ENCODE measurements at regions not wholly inside any gene's neighbourhood (a gene's known extent, or its start where the extent isn't known, plus 50 kb on each side); places are given as distances from the start of the nearest gene placed in this dataset.

DNA sequence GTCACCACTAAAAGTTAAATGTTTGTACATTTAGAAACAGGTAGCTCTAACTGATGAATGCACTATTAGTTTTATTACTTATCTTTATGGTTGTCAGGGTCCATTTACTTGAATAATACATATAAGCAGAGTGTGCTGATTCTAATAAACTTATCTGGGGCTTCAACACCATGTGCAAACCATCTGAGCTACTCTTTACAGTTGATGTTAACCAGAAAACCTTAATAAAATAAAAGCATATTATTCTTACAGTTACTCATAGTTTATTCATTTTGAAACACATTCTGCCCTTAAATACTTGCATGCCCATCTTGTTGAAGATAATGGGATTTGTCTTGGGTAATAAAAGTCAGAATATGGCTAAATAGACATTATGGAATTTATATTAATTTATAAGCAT is 1042.2 kb downstream of the EPHA7 start:
- no peak for DNase-seq
- POLR2A ChIA-PET: no interaction called here
- Mint-ChIP-seq H3K4me1 (no peaks in the 10 kb centered on the region), H3K27me3 (no peaks in the 10 kb centered on the region), H3K27ac (no peak overlapping the region), H3K4me3 (no peak overlapping the region), H3K36me3 (no peaks in the 10 kb centered on the region), H3K9me3 (peaks cover 0 to 6% (median 4%) of the 10 kb centered on the region in 9 donors)
- no peak for ATAC-seq

DNA sequence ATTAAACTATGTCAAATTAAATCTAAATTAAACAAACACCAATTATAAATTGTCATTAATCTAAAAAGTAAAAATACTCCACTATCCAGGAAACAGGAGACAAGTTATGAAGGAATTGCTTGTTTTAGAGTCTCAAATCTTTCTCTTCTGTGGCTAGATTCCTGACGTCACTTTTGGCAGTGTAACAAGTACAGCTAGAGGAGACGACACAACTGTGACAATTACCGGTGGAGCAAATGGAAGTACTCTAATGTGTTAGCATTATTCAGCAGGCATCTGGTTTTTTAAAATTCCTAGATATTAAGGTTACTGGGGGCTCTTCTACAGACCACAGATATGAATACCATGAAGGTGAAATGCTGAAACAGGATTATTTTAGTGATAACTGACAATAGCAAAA is 1042.7 kb downstream of the EPHA7 start:
- Mint-ChIP-seq H3K27ac (no peak overlapping the region), H3K4me1 (no peaks in the 10 kb centered on the region), H3K36me3 (no peaks in the 10 kb centered on the region), H3K9me3 (peaks cover 0 to 10% (median 4%) of the 10 kb centered on the region in 9 donors), H3K27me3 (no peaks in the 10 kb centered on the region), H3K4me3 (no peak overlapping the region)
- POLR2A ChIA-PET: no interaction called here
- ATAC-seq (no peak), DNase-seq (no peak)

GRCh38 chr6:92371211-92372208 is 1047.8 kb downstream of the EPHA7 start:
- Mint-ChIP-seq H3K4me3 (no peak overlapping the region), H3K9me3 (peaks cover 0 to 12% (median 0%) of the 10 kb centered on the region in 9 donors), H3K4me1 (no peaks in the 10 kb centered on the region), H3K36me3 (no peaks in the 10 kb centered on the region), H3K27ac (no peak overlapping the region), H3K27me3 (no peaks in the 10 kb centered on the region)
- ATAC-seq: no peak
- POLR2A ChIA-PET: no interaction called here
- DNase-seq: no peak

DNA sequence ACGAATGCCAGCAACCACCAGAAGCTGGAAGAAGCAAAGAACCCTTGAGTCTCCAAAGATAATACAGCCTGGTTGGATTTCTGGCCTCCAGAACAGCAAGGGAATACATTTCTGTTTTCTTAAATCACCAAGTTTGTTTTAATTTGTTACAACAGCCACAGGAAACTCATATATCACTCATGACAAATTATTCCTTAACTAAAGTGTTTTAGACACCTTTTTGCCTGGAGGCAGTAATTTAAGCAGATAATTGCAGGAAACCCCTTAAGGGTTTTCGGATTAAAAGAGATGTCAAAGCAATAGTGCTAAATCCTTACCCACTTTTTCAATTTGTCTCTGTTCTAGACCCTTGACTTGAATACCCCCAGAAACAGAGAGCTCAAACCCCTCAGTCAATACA is 1050.0 kb downstream of the EPHA7 start:
- H3K27ac Mint-ChIP-seq: no peak overlapping the region
- POLR2A ChIA-PET: no interaction called here
- no peaks in the 10 kb centered on the region for H3K36me3 Mint-ChIP-seq
- peaks cover 0 to 21% (median 4%) of the 10 kb centered on the region in 9 donors for H3K9me3 Mint-ChIP-seq
- H3K4me1 Mint-ChIP-seq: no peaks in the 10 kb centered on the region
- no peak overlapping the region for H3K4me3 Mint-ChIP-seq
- ATAC-seq: no peak
- H3K27me3 Mint-ChIP-seq: no peaks in the 10 kb centered on the region
- no peak for DNase-seq

GRCh38 chr6:92364948-92365541 is 1054.3 kb downstream of the EPHA7 start:
- Mint-ChIP-seq H3K36me3 (no peaks in the 10 kb centered on the region), H3K4me3 (no peak overlapping the region), H3K27ac (no peak overlapping the region), H3K9me3 (peaks cover 0 to 10% (median 3%) of the 10 kb centered on the region in 9 donors), H3K27me3 (no peaks in the 10 kb centered on the region), H3K4me1 (no peaks in the 10 kb centered on the region)
- DNase-seq (no peak), ATAC-seq (no peak)
- POLR2A ChIA-PET: no interaction called here

DNA sequence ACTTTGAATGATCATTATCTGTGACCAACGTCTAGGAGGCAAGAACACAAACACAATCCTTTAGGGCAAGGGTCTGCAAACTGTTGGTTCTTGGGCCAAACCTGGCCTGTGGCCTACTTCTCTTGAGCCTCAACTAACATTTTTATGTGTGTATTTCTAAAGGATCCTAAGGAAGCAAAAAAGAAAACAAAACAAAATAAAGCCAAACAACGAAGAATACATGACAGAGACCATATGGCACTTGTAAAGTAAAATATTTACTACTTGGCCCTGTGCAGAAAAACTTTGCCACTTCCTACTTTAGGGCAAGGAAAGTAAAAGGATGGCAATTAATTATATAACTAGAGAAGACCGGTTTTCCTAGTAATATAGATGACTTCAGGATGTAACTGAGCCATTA is 1056.2 kb downstream of the EPHA7 start:
- no peaks in the 10 kb centered on the region for H3K36me3 Mint-ChIP-seq
- H3K27ac Mint-ChIP-seq: no peak overlapping the region
- no peak for ATAC-seq
- H3K9me3 Mint-ChIP-seq: peaks cover 0 to 10% (median 3%) of the 10 kb centered on the region in 9 donors
- H3K4me1 Mint-ChIP-seq: no peaks in the 10 kb centered on the region
- H3K4me3 Mint-ChIP-seq: no peak overlapping the region
- POLR2A ChIA-PET: no interaction called here
- no peaks in the 10 kb centered on the region for H3K27me3 Mint-ChIP-seq
- no peak for DNase-seq

- ATAC-seq (no peak), DNase-seq (no peak)
- no peaks in the 10 kb centered on the region for H3K4me1 Mint-ChIP-seq
- no peaks in the 10 kb centered on the region for H3K27me3 Mint-ChIP-seq
- H3K4me3 Mint-ChIP-seq: no peak overlapping the region
- H3K27ac Mint-ChIP-seq: no peak overlapping the region
- POLR2A ChIA-PET: no interaction called here
- no peaks in the 10 kb centered on the region for H3K36me3 Mint-ChIP-seq
- H3K9me3 Mint-ChIP-seq: peaks cover 0 to 10% (median 3%) of the 10 kb centered on the region in 9 donors
Observed at GRCh38 chr6:92362404-92362803, 1057.0 kb downstream of the EPHA7 start.

DNA sequence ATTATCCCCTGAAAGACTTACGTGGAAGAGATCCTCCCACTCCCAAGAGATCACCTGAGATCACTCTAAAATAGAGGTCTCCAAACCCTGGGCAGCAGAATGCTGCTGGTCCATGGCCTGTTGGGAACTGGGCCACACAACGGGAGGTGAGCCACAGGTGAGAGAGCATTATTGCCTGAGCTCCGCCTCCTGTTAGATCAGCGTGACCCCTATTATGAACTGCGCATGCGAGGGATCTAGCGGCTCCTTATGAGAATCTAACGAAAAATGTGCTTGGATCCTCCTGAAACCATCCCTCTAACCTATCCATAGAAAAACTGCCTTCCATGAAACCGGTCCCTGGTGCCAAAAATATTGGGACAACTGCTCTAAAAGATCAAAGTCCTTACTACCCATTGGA is 1057.4 kb downstream of the EPHA7 start:
- POLR2A ChIA-PET: no interaction called here
- H3K9me3 Mint-ChIP-seq: peaks cover 0 to 10% (median 3%) of the 10 kb centered on the region in 9 donors
- H3K4me3 Mint-ChIP-seq: no peak overlapping the region
- no peaks in the 10 kb centered on the region for H3K4me1 Mint-ChIP-seq
- no peak for DNase-seq
- H3K36me3 Mint-ChIP-seq: no peaks in the 10 kb centered on the region
- H3K27me3 Mint-ChIP-seq: no peaks in the 10 kb centered on the region
- H3K27ac Mint-ChIP-seq: no peak overlapping the region
- no peak for ATAC-seq

DNA sequence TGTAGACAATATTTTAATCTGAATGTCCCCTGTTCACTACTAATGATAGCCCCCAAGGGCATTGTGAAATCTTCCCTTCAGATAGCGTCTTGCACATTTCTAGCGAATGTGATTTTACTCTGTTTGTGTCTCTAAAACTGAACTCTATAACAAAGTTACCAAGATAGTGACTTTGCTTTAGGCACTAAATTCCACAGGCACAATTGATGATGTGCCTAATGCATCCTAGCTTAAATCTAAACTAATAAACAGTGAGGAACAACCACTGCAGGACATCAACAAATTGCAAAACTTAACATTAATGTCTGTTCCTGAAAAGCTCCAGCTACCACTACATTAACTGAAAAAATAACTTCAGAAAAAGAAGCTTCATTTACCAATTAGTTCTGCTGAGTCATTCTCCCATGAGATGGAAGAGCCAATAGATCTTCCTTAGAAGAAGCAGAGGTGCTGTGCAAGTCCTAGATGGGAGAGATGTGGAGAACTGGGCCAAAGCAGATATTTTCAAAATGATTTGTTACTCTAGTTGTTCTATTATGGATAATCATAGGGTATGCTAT is 1065.0 kb downstream of the EPHA7 start:
- no peaks in the 10 kb centered on the region for H3K36me3 Mint-ChIP-seq
- no peak for DNase-seq
- H3K27ac Mint-ChIP-seq: no peak overlapping the region
- POLR2A ChIA-PET: no interaction called here
- H3K27me3 Mint-ChIP-seq: no peaks in the 10 kb centered on the region
- no peak overlapping the region for H3K4me3 Mint-ChIP-seq
- H3K9me3 Mint-ChIP-seq: peaks cover 0 to 13% (median 3%) of the 10 kb centered on the region in 9 donors
- ATAC-seq: no peak
- H3K4me1 Mint-ChIP-seq: no peaks in the 10 kb centered on the region

DNA sequence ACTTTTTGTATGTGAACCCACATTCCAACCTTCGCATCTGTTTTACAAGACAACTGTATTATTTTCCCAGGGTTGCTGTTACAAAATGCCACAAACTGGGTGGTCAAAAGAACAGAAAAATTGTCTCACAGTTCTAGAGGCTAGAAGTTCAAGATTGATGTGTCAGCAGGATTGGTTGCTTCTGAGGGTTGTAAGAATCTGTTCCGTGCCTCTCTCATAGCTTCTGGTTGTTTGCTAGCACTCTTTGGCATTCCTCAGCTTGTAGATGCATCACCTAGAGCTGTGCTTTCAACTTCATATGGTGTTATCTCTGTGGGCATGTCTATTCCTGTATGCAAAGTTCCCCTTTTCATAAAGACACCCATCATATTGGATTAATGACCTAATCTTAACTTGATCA is 1067.2 kb downstream of the EPHA7 start:
- H3K9me3 Mint-ChIP-seq: peaks cover 0 to 13% (median 3%) of the 10 kb centered on the region in 9 donors
- no peak overlapping the region for H3K4me3 Mint-ChIP-seq
- H3K27me3 Mint-ChIP-seq: no peaks in the 10 kb centered on the region
- no peaks in the 10 kb centered on the region for H3K36me3 Mint-ChIP-seq
- DNase-seq: no peak
- H3K27ac Mint-ChIP-seq: no peak overlapping the region
- POLR2A ChIA-PET: no interaction called here
- ATAC-seq: no peak
- H3K4me1 Mint-ChIP-seq: no peaks in the 10 kb centered on the region

DNA sequence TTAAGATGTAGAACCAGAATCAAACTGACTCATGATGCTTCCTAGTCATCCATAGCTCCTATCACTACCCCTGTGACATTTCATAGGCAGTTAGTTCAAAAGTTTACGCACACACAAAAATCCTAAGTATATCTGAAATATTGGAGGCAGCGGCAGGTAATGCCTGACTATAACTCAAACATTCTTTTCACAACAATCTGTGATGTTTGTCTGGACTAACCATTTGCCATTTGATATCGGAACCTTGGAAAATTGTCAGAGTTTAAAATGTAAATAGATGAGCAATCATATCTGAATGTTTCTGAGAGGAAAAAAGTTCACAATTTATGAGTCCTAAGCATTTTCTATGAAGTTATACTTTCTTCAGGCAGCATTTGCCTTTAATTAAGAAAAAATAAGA is 1078.2 kb downstream of the EPHA7 start:
- H3K9me3 Mint-ChIP-seq: peaks cover 0 to 5% (median 0%) of the 10 kb centered on the region in 9 donors

GRCh38 chr6:92339936-92340640 is 1079.3 kb downstream of the EPHA7 start:
- no peaks in the 10 kb centered on the region for H3K27me3 Mint-ChIP-seq
- no peak overlapping the region for H3K4me3 Mint-ChIP-seq
- no peak for ATAC-seq

More for the DNA sequence above, 1078.2 kb downstream of the EPHA7 start:
- no peak for ATAC-seq
- H3K36me3 Mint-ChIP-seq: no peaks in the 10 kb centered on the region
- H3K27ac Mint-ChIP-seq: no peak overlapping the region
- H3K4me1 Mint-ChIP-seq: no peaks in the 10 kb centered on the region
- no peak for DNase-seq
- H3K4me3 Mint-ChIP-seq: no peak overlapping the region
- H3K27me3 Mint-ChIP-seq: no peaks in the 10 kb centered on the region
- POLR2A ChIA-PET: no interaction called here

DNA sequence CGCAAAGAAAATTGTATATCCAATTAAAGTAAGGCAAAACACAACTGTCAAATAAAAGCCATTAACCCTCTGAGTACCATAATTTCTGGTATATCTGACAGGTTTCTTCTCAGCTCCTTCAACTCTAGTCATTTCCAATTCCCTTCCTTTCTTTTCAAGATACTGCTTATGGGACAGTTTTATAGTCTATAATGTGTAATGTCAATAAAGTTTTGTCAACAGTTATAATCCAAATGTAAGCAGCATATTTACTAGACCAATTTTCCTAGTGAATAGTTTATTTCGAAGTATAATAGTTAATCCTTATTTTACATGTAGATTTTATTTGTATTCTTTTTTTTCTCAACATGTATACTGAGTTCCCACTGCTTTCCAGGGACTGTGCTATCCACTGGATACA is 1081.8 kb downstream of the EPHA7 start:
- no peaks in the 10 kb centered on the region for H3K4me1 Mint-ChIP-seq
- no peaks in the 10 kb centered on the region for H3K27me3 Mint-ChIP-seq
- H3K9me3 Mint-ChIP-seq: peaks cover 0 to 5% (median 0%) of the 10 kb centered on the region in 9 donors
- no peak for DNase-seq
- no peak for ATAC-seq
- H3K27ac Mint-ChIP-seq: no peak overlapping the region
- H3K36me3 Mint-ChIP-seq: no peaks in the 10 kb centered on the region
- no peak overlapping the region for H3K4me3 Mint-ChIP-seq
- POLR2A ChIA-PET: no interaction called here

More at GRCh38 chr6:92339936-92340640, 1079.3 kb downstream of the EPHA7 start:
- peaks cover 0 to 5% (median 0%) of the 10 kb centered on the region in 9 donors for H3K9me3 Mint-ChIP-seq
- POLR2A ChIA-PET: no interaction called here
- no peaks in the 10 kb centered on the region for H3K4me1 Mint-ChIP-seq
- DNase-seq: no peak
- H3K36me3 Mint-ChIP-seq: no peaks in the 10 kb centered on the region
- H3K27ac Mint-ChIP-seq: no peak overlapping the region

Data from naive thymus-derived CD8-positive, alpha-beta T cell (primary cell).